ENCODE measurements at regions not wholly inside any gene's neighbourhood (a gene's known extent, or its start where the extent isn't known, plus 50 kb on each side); places are given as distances from the start of the nearest gene placed in this dataset.
"Not testable (repeated sequence)": the region's sequence is repeated elsewhere in the genome, so short reads cannot be mapped to it uniquely, and the experiment has no call there.

DNA sequence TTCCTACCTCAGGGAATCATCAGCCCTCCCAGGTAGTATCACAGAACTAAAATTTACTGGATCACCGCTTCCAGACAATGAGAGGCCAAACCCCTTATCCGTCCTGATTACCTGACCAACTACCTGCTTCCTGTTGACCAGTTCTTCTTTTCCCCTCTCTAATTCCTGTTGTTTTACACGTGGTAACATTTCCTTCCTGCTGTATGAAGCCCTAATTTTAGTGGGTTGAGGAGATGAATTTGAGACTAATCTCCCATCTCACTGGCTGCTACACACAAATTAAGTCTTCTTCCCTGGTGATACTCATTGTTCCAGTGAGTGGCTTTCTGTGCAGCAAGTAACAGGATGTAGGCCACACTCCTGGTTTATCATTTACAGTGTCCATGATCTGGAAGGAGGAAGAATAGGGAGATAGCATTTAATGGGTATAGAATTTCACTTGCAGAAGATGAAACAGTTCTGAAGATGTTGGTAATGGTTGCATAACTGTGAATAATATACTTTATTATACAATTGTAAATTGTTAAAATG lies 2112.9 kb downstream of the NCAM2 start:
- no peak for DNase-seq

DNA sequence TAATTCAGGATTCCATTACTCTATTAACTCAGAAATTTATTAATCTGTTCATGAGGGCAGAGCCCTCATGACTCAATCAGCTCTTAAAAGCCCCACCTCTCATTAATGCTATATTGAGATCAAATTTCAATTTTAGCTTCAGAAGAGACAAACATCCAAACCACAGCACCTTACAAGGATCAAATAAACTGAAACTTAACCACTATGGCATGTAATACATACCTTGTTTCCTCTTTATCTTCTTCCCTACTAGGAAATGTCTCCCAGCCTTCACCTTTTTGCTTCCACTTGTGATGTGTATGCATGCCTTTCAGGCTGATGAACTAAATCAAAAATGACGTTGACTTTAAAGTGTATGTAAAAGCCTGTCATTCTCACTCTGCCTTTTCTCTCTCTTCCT lies 2121.3 kb downstream of the NCAM2 start:
- no peak for DNase-seq

DNA sequence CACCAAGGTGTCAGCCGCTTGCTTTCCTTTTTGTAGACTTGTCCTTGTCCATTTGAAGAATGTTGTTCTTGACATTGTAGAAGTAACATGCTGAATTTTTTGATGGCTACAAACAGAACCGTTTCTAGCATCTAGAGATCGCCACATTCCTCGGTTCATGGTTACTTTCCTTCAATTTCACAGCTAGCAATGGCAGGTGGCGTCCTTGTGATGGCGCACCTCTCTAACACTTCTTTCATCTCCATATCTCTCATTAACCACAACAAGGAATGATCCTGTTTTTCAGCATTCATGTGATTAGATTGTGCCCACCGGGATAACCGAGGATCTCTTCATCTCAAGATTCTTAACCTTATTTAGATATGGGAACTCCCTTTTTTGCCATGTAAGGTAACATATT lies 2129.8 kb downstream of the NCAM2 start:
- no peak for DNase-seq

DNA sequence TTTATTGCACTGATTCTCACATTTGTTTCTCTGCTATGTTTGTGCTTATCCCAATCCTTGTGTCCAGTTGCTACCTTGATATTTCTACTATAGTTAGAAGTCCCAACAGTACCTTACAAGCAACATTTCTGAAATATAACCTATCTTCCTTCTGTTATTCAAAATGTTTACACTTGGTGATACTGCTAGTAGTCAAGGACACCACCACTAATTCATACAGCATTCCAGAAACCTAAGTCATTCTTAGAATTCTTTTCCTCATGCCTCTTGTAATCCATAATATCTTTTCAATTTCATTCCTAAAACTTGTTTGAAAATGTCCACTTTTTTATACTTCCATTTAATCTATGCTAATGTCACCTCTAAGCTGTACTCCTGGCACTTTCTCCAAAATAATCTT lies 2132.1 kb downstream of the NCAM2 start:
- no peak for DNase-seq

DNA sequence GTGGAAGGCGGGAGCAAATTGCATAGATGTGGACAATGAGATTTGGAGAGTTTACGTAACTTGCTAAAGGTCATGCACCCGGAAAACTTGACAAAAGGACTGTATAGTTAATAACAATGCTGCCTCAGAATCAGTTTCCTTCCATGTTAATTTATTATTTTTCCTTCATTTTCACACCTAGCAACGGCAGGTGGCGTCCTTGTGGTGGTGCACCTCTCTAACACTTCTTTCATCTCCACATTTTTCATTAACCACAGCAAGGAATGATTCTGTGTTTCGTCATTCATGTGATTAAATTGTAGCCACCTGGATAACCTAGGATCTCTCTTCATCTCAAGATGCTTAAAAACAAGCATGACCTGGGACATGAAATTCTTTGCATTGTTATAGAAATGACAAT lies 2133.0 kb downstream of the NCAM2 start:
- DNase-seq, result peak; percentile 45

DNA sequence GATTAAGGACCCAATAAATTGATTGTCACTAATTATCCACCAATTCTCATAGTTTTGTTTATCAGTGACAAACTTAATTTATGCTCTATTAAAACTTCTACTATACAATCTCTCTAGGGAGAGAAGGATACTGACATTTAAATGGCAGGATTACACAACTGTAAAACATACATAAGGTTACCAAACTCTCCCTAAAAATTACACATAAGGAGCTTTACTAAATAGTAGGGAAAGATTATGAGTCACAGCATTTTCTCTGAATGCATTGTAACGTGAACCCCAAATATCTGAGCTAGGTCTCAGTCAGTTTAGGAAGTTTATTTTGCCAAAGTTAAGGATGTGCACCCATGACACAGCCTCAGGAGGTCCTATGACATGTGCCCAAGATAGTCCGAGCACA lies 2140.6 kb downstream of the NCAM2 start:
- no peak for DNase-seq

DNA sequence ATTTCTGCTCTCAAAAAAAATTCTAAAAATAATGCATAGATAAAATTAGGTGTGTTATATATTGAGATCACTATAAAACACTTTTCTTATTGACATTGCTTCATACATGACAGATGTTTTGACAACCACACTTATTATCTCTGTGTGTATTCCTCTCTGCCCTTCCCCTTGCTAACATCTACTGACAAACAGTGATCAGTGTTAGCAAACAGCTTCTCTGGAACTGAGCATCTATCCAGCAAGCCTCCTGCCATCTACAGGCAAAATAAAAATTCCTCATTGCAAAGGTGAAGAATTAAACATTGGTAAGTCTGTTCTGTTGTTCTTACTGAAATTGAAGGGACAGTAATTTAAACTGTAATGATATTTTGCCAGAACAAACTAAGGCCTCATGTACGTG lies 2153.9 kb downstream of the NCAM2 start:
- no peak for DNase-seq

DNA sequence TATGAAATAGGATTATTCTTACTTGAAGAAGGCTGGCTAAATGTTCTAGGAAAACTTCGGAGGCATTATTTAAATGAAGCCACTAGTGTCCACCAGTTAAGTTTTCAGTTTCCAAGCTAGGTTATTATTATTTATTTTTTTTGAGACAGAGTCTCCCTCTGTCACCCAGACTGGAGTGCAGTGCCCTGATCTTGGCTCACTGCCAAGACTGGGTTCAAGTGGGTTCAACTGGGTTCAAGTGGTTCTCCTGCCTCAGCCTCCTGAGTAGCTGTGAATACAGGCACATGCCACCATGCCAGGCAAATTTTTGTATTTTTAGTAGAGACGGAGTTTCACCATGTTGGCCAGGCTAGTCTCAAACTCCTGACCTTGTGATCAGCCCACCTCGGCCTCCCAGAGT lies 2155.6 kb downstream of the NCAM2 start:
- DNase-seq, result not testable (repeated sequence)

DNA sequence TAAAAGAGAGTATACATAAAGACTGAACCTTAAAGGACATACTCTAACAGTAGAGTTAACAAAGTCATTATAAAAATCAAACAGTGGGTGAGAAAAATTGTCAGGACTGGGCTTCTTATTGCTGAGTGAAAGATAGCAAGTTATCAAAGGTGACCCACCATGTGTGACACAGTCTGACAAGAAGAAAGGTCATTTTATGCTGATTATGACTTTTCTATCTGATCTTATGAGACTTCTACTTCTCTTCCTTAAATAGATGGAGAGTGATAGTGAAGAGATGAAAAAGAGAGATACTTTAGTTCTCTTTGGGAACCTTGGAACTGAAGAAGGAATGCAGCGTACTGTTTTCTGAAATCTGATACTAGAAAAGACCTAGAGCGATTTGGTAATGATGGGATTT lies 2157.1 kb downstream of the NCAM2 start:
- DNase-seq, result no peak

DNA sequence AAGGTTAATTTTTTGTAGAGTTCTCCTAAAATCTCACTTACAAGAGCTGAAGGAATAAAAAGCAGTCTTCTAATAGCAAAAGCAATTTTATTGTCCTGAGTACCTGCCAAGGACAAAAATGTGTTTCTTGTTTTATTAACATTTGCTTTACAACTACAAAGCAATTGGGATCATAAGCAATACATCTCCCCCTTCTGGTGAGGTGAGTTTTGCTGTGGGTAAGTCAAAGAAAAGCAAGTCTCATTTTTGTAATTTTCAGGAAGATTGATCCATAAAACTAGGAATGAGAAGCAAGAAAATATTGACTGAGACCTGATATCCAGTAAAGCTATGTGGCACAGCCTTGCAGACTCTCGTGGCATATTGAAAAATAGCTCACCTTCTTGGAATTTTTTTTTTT lies 2162.7 kb downstream of the NCAM2 start:
- DNase-seq, result no peak

DNA sequence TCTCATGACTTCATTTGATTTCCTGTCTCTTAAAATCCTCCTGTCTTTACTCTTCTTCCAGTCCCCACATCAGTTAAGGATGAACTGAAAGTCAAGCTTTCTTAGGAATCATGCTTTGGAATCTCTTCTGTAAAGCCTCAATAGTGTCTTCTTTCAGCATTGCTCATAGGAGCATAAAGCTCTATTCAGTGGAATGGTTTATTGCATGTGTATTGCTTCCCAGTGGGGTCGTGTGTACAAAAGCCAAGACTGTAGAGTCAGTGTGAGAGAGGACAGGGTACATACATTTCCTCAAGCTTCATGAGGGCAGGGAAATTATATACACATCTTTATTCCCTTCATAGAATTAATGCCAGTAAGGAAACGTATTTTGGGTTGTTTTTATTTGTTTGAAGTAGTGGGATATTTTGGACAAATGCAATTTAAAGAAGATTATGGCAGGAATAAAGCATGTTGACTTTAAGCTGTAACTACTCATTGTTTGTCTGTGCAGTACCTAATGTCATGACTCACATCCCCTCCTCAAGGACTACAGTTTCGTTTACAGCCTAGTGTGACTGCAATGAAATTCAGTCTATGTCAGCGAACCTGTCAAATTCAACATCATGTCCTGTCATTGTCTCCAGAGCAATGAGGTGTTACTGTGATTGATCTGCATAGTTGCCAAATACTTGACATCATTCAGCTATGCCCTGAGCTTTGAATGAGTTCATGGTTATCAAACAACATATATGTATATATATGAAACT lies 2164.2 kb downstream of the NCAM2 start:
- peak; percentile 10 for DNase-seq

Data from DMS53 (cell line).